ENCODE measurements at regions not wholly inside any gene's neighbourhood (a gene's known extent, or its start where the extent isn't known, plus 50 kb on each side); places are given as distances from the start of the nearest gene placed in this dataset.

- TF ChIP-seq UBTF (CRISPR knock-in tag; IDR thresholded peaks at IDR 0.05) (no peak), KDM3A (CRISPR knock-in tag; IDR thresholded peaks at IDR 0.05; ENCODE audit: low read depth) (no peak), YEATS2 (CRISPR knock-in tag; IDR thresholded peaks at IDR 0.05; ENCODE audit: borderline replicate concordance) (no peak), BCL3 (CRISPR knock-in tag; IDR thresholded peaks at IDR 0.05) (no peak), TCF12 (IDR thresholded peaks at IDR 0.05) (no peak), TCF12 (CRISPR knock-in tag; IDR thresholded peaks at IDR 0.05) (no peak), CREM (IDR thresholded peaks at IDR 0.05) (no peak), CREM (CRISPR knock-in tag; IDR thresholded peaks at IDR 0.05) (no peak), ZNF138 (CRISPR knock-in tag; IDR thresholded peaks at IDR 0.05; ENCODE audit: low read depth) (no peak), GTF2F1 (IDR thresholded peaks at IDR 0.05; ENCODE audit: low read length) (no peak), POLR2A (IDR thresholded peaks at IDR 0.05; ENCODE audit: insufficient read depth in 1 of 2, low read depth in 2 of 2, low read length in 2 of 2) (peak; percentile 50 to 65; a peak in 3 of 4 replicates), MED8 (CRISPR knock-in tag; IDR thresholded peaks at IDR 0.05; ENCODE audit: insufficient replicate concordance) (no peak), GMEB2 (CRISPR knock-in tag; IDR thresholded peaks at IDR 0.05; ENCODE audit: low read depth) (no peak), ZNF883 (CRISPR knock-in tag; IDR thresholded peaks at IDR 0.05; ENCODE audit: not compliant biosample characterization) (no peak), ZNF407 (CRISPR knock-in tag; IDR thresholded peaks at IDR 0.05; ENCODE audit: not compliant biosample characterization) (no peak)
Observed at GRCh38 chr7:155961241-155962190, 149.3 kb upstream of the SHH start (continued).

Measured in HepG2 (cell line).